ENCODE measurements at regions not wholly inside any gene's neighbourhood (a gene's known extent, or its start where the extent isn't known, plus 50 kb on each side); places are given as distances from the start of the nearest gene placed in this dataset.
"Not testable (repeated sequence)": the region's sequence is repeated elsewhere in the genome, so short reads cannot be mapped to it uniquely, and the experiment has no call there.

GRCh38 chr3:164458986-164459385 is 619.3 kb downstream of the SI start:
- no peak for DNase-seq

- no peak for DNase-seq
These were observed 624.6 kb downstream of the SI start for GRCh38 chr3:164453714-164454113.

GRCh38 chr3:164452707-164453106 is 625.6 kb downstream of the SI start:
- DNase-seq = no peak

- DNase-seq = no peak
These were observed 627.0 kb downstream of the SI start for GRCh38 chr3:164451072-164451910.

GRCh38 chr3:164450276-164450905 is 627.9 kb downstream of the SI start:
- no peak for DNase-seq

GRCh38 chr3:164419220-164419619 is 659.1 kb downstream of the SI start:
- DNase-seq = no peak

- peak; percentile 45 for DNase-seq
These were observed 659.9 kb downstream of the SI start for GRCh38 chr3:164418414-164418813.

GRCh38 chr3:164417955-164418354 is 660.3 kb downstream of the SI start:
- DNase-seq = no peak

GRCh38 chr3:164416491-164417222 is 661.6 kb downstream of the SI start:
- DNase-seq = no peak

- DNase-seq = no peak
These were observed 670.0 kb downstream of the SI start for GRCh38 chr3:164408326-164408725.

GRCh38 chr3:164407111-164407510 is 671.2 kb downstream of the SI start:
- no peak for DNase-seq

GRCh38 chr3:164406281-164406680 is 672.0 kb downstream of the SI start:
- no peak for DNase-seq

GRCh38 chr3:164401923-164402322 is 676.4 kb downstream of the SI start:
- no peak for DNase-seq

- not testable (repeated sequence) for DNase-seq
These were observed 676.9 kb downstream of the SI start for GRCh38 chr3:164401440-164401839.

- no peak for DNase-seq
These were observed 680.8 kb downstream of the SI start for GRCh38 chr3:164397462-164397861.

GRCh38 chr3:164393171-164393570 is 685.1 kb downstream of the SI start:
- no peak for DNase-seq

- DNase-seq = no peak
These were observed 688.2 kb downstream of the SI start for GRCh38 chr3:164390046-164390445.

GRCh38 chr3:164387236-164387635 is 691.1 kb downstream of the SI start:
- peak; percentile 98 for DNase-seq

- DNase-seq = no peak
These were observed 698.1 kb downstream of the SI start for GRCh38 chr3:164380156-164380555.

GRCh38 chr3:164377466-164377865 is 700.8 kb downstream of the SI start:
- peak; percentile 83 for DNase-seq

- peak; percentile 82 for DNase-seq
These were observed 702.3 kb downstream of the SI start for GRCh38 chr3:164375995-164376394.

GRCh38 chr3:164375538-164375937 is 702.8 kb downstream of the SI start:
- DNase-seq = no peak

- no peak for DNase-seq
These were observed 706.6 kb downstream of the SI start for GRCh38 chr3:164371681-164372080.

GRCh38 chr3:164370970-164371369 is 707.3 kb downstream of the SI start:
- no peak for DNase-seq

Data from NCI-H82 (cell line).